Esophagus (tissue), 2 donors: ENCODE measurements at regions not wholly inside any gene's neighbourhood (a gene's known extent, or its start where the extent isn't known, plus 50 kb on each side); places are given as distances from the start of the nearest gene placed in this dataset.

Experiments
- H3K27ac ChIP-seq, 2 donors: one replicate each; pipeline ENCODE4 v1.5.1; 2013; ENCODE audit warnings: low read depth in 2 of 2, mild to moderate bottlenecking in 2 of 2, inconsistent platforms in 1 of 2, low read length in 1 of 2, moderate library complexity in 1 of 2
- H3K27me3 ChIP-seq, 2 donors: one replicate each; pipeline ENCODE4 v1.6.1; 2013; ENCODE audit warnings: low read length in 2 of 2, control low read depth in 1 of 2, mild to moderate bottlenecking in 1 of 2; ENCODE audit not compliant: insufficient read depth in 2 of 2, control insufficient read depth in 1 of 2
- H3K36me3 ChIP-seq, 2 donors: one replicate each; pipeline ENCODE4 v1.6.1; 2013; ENCODE audit warnings: low read length in 1 of 2; ENCODE audit not compliant: control insufficient read depth in 2 of 2, insufficient read depth in 2 of 2
- H3K4me1 ChIP-seq, 2 donors: one replicate each; pipeline ENCODE4 v1.6.1; 2013; ENCODE audit warnings: low read length in 1 of 2; ENCODE audit not compliant: control insufficient read depth in 2 of 2, insufficient read depth in 2 of 2
- H3K4me3 ChIP-seq, 2 donors: one replicate each; pipeline ENCODE4 v1.5.1; 2013; ENCODE audit warnings: low read length in 2 of 2, mild to moderate bottlenecking in 2 of 2, low read depth in 1 of 2, moderate library complexity in 1 of 2
- H3K9me3 ChIP-seq, 2 donors: one replicate each; pipeline ENCODE4 v1.6.1; 2013; ENCODE audit warnings: mild to moderate bottlenecking in 2 of 2, low read depth in 1 of 2, low read length in 1 of 2, moderate library complexity in 1 of 2; ENCODE audit not compliant: control insufficient read depth in 2 of 2, insufficient read depth in 1 of 2
- WGBS, 2 donors: extraction: QIAGEN DNeasy Blood & Tissue Kit; methylation state at CpG; one replicate each; pipeline ENCODE4 v1.1.7; 2013; 5-methylcytosine and 5-hydroxymethylcytosine counted together
- donor health status: healthy with polysubstance abuse.
- donor health status: Bipolar disorder and iron deficiency.

GRCh38 chr18:61079714-61080113, 253.5 kb upstream of the CDH20 start:
- H3K27ac ChIP-seq, result no peak overlapping the region
- H3K4me3 ChIP-seq, result no peak overlapping the region
- no peaks in the 10 kb centered on the region for H3K4me1 ChIP-seq
- H3K27me3 ChIP-seq, result no peaks in the 10 kb centered on the region
- no peaks in the 10 kb centered on the region for H3K9me3 ChIP-seq
- no peaks in the 10 kb centered on the region for H3K36me3 ChIP-seq
- 85% methylated on average over 3 of the region's 3 CpGs for WGBS, 2 donors

- no peak overlapping the region for H3K4me3 ChIP-seq
- no peaks in the 10 kb centered on the region for H3K4me1 ChIP-seq
- no peaks in the 10 kb centered on the region for H3K36me3 ChIP-seq
- H3K27ac ChIP-seq, result no peak overlapping the region
- H3K9me3 ChIP-seq, result no peaks in the 10 kb centered on the region
- 43 to 45% methylated on average over 3 of the region's 3 CpGs for WGBS, 2 donors
- no peaks in the 10 kb centered on the region for H3K27me3 ChIP-seq
Observed at GRCh38 chr18:61080954-61081528, 252.2 kb upstream of the CDH20 start.

- 77 to 82% methylated on average over 2 of the region's 2 CpGs for WGBS, 2 donors
- Histone ChIP-seq H3K9me3 (no peaks in the 10 kb centered on the region), H3K27me3 (no peaks in the 10 kb centered on the region), H3K4me3 (no peak overlapping the region), H3K36me3 (no peaks in the 10 kb centered on the region), H3K27ac (no peak overlapping the region), H3K4me1 (no peaks in the 10 kb centered on the region)
Observed at GRCh38 chr18:61082976-61083630, 250.1 kb upstream of the CDH20 start.

GRCh38 chr18:61085036-61085435, 248.2 kb upstream of the CDH20 start:
- Histone ChIP-seq H3K36me3 (no peaks in the 10 kb centered on the region), H3K4me1 (no peaks in the 10 kb centered on the region), H3K27me3 (no peaks in the 10 kb centered on the region), H3K4me3 (no peak overlapping the region), H3K9me3 (no peaks in the 10 kb centered on the region), H3K27ac (no peak overlapping the region)
- WGBS, 2 donors, result 69 to 72% methylated on average over 3 of the region's 3 CpGs

GRCh38 chr18:61085761-61086160, 247.5 kb upstream of the CDH20 start:
- Histone ChIP-seq H3K4me3 (no peak overlapping the region), H3K27me3 (no peaks in the 10 kb centered on the region), H3K27ac (no peak overlapping the region), H3K36me3 (no peaks in the 10 kb centered on the region), H3K4me1 (no peaks in the 10 kb centered on the region), H3K9me3 (no peaks in the 10 kb centered on the region)

DNA sequence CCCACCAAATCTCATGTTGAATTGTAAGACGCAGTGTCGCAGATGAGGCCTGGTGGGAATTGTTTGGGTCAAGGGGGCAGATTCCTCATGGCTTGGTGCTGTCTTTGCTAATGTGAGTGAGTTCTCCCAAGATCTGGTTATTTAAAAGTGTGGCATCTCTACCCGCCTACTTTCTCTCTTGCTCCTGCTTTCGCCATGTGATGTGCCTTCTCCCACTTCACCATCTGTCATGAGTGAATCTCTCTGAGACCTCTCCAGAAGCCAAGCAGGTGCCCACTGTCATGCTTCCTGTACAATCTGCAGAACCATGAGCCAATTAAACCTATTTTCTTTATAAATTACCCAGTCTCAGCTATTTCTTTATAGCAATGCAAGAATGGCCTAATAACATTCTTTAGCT, 246.6 kb upstream of the CDH20 start:
- Histone ChIP-seq H3K4me1 (no peaks in the 10 kb centered on the region), H3K27me3 (no peaks in the 10 kb centered on the region), H3K27ac (no peak overlapping the region), H3K9me3 (no peaks in the 10 kb centered on the region), H3K4me3 (no peak overlapping the region), H3K36me3 (no peaks in the 10 kb centered on the region)
- 96% methylated on average over 4 of the region's 4 CpGs for WGBS, 2 donors

- Histone ChIP-seq H3K4me3 (no peak overlapping the region), H3K4me1 (no peaks in the 10 kb centered on the region), H3K27ac (no peak overlapping the region)
Observed at GRCh38 chr18:61091379-61091778, 241.9 kb upstream of the CDH20 start.

GRCh38 chr18:61093965-61094364, 239.3 kb upstream of the CDH20 start:
- H3K4me1 ChIP-seq, result no peaks in the 10 kb centered on the region
- H3K36me3 ChIP-seq, result no peaks in the 10 kb centered on the region
- H3K27me3 ChIP-seq, result no peaks in the 10 kb centered on the region
- WGBS, 2 donors, result 86 to 87% methylated on average over 2 of the region's 2 CpGs
- H3K27ac ChIP-seq, result no peak overlapping the region
- H3K4me3 ChIP-seq, result no peak overlapping the region
- H3K9me3 ChIP-seq, result no peaks in the 10 kb centered on the region

More at GRCh38 chr18:61091379-61091778, 241.9 kb upstream of the CDH20 start:
- H3K27me3 ChIP-seq, result no peaks in the 10 kb centered on the region
- H3K9me3 ChIP-seq, result no peaks in the 10 kb centered on the region
- WGBS, 2 donors, result 75 to 92% methylated on average over 1 of the region's 1 CpG
- no peaks in the 10 kb centered on the region for H3K36me3 ChIP-seq

- H3K27me3 ChIP-seq, result no peaks in the 10 kb centered on the region
- H3K36me3 ChIP-seq, result no peaks in the 10 kb centered on the region
- H3K4me1 ChIP-seq, result no peaks in the 10 kb centered on the region
- H3K9me3 ChIP-seq, result no peaks in the 10 kb centered on the region
- H3K27ac ChIP-seq, result no peak overlapping the region
- H3K4me3 ChIP-seq, result no peak overlapping the region
- WGBS, 2 donors, result 88% methylated on average over 2 of the region's 2 CpGs
Observed at GRCh38 chr18:61096226-61096625, 237.0 kb upstream of the CDH20 start.

GRCh38 chr18:61107113-61107512, 226.1 kb upstream of the CDH20 start:
- WGBS, 2 donors, result 82 to 83% methylated on average over 1 of the region's 1 CpG
- H3K4me1 ChIP-seq, result no peaks in the 10 kb centered on the region
- H3K27ac ChIP-seq, result no peak overlapping the region

More at GRCh38 chr18:61107113-61107512, 226.1 kb upstream of the CDH20 start:
- Histone ChIP-seq H3K27me3 (no peaks in the 10 kb centered on the region), H3K36me3 (no peaks in the 10 kb centered on the region), H3K9me3 (no peaks in the 10 kb centered on the region), H3K4me3 (no peak overlapping the region)
